HCT116 (cell line): ENCODE measurements at regions not wholly inside any gene's neighbourhood (a gene's known extent, or its start where the extent isn't known, plus 50 kb on each side); places are given as distances from the start of the nearest gene placed in this dataset.

Experiments
- ATAC-seq: fragments of 200-7000 bp; cut with Tn5 transposase; 2 replicates; pipeline ENCODE4 v1.9.1; 2020; ENCODE audit warnings: mild to moderate bottlenecking, moderate library complexity
- BruUV-seq: library from RNA; stranded (reverse); fragments of 400-500 nt; replicated peaks from 2 replicates; lab custom pipeline; 2021; lab: Mats Ljungman, UMichigan
- CTCF ChIA-PET: fragments of 300-600 bp; sonication (Branson Sonifier 250); formaldehyde crosslinking; loops from one replicate; lab custom pipeline; 2021; ENCODE audit warnings: antibody characterized with exemption; lab: Charles Lee
- POLR2A ChIA-PET: fragments of 300-600, 350-600 bp; sonication (Branson Sonifier 250); formaldehyde crosslinking; loops from one replicate; lab custom pipeline; 2021; ENCODE audit warnings: antibody characterized with exemption; lab: Charles Lee
- RAD21 ChIA-PET, 2 experiments: fragments of 300-600 bp; sonication (Branson Sonifier 250); formaldehyde crosslinking; loops; one replicate each; lab custom pipeline; 2023; ENCODE audit warnings: low total read pairs in 2 of 2; ENCODE audit not compliant: uncharacterized antibody in 2 of 2, unreplicated experiment in 2 of 2, low non-redundant PET in 1 of 2; lab: Charles Lee
- DNase-seq: peaks from one replicate; pipeline ENCODE4 v3.0.0-alpha.2; 2010; ENCODE audit warnings: low read depth, low spot score
- H2AFZ ChIP-seq: fragments of 200-600 bp; shearing (Covaris generic), sonication (generic); 2 replicates; pipeline ENCODE4 v1.6.1; 2017; ENCODE audit warnings: low read depth, mixed run types, mixed read lengths, antibody characterized with exemption, low read length; ENCODE audit not compliant: poor library complexity, severe bottlenecking
- H3K27ac ChIP-seq: 2 replicates; pipeline ENCODE4 v1.5.1; 2012; ENCODE audit warnings: low read depth, low read length
- H3K27me3 ChIP-seq: fragments of 200-600 bp; sonication (generic); 2 replicates; pipeline ENCODE4 v1.6.1; 2016; ENCODE audit warnings: mixed run types, low read length, mixed read lengths; ENCODE audit not compliant: insufficient read depth
- H3K36me3 ChIP-seq, 2 experiments: fragments of 200-500 bp in 1 of 2; fragments of 200-600 bp in 1 of 2; sonication (Bioruptor generic) in 1 of 2; sonication (generic) in 1 of 2; 2 replicates each; pipeline versions ENCODE4 v1.5.1 to v1.6.1; 2014 to 2016; ENCODE audit warnings: low read length in 2 of 2, inconsistent platforms in 1 of 2, mixed read lengths in 1 of 2, mixed run types in 1 of 2; ENCODE audit not compliant: insufficient read depth in 2 of 2, control insufficient read depth in 1 of 2
- H3K4me1 ChIP-seq, 2 experiments: fragments of 200-600 bp in 1 of 2; sonication (generic) in 1 of 2; 2 replicates each; pipeline versions ENCODE4 v1.5.1 to v1.6.1; 2012 to 2017; ENCODE audit warnings: low read length in 2 of 2, inconsistent platforms in 1 of 2, mild to moderate bottlenecking in 1 of 2, mixed read lengths in 1 of 2, mixed run types in 1 of 2, moderate library complexity in 1 of 2; ENCODE audit not compliant: insufficient read depth in 2 of 2, control insufficient read depth in 1 of 2
- H3K4me2 ChIP-seq: fragments of 200-600 bp; sonication (generic); 2 replicates; pipeline ENCODE4 v1.6.1; 2017; ENCODE audit warnings: mixed run types, low read length, mixed read lengths
- H3K4me3 ChIP-seq, 2 experiments: fragments of 200-600 bp in 1 of 2; sonication (generic) in 1 of 2; replicated peaks in 1 of 2; 2 replicates each; pipeline ENCODE4 v1.5.1; 2011 to 2016; ENCODE audit warnings: low read length in 2 of 2, control low read depth in 1 of 2, low read depth in 1 of 2, mild to moderate bottlenecking in 1 of 2, mixed read lengths in 1 of 2, mixed run types in 1 of 2
- H3K79me2 ChIP-seq: fragments of 200-600 bp; sonication (generic); 2 replicates; pipeline ENCODE4 v1.6.1; 2017; ENCODE audit warnings: mild to moderate bottlenecking, mixed run types, low read length, moderate library complexity, mixed read lengths; ENCODE audit not compliant: insufficient read depth
- H3K9ac ChIP-seq: fragments of 200-600 bp; sonication (generic); 2 replicates; pipeline ENCODE4 v1.6.1; 2016; ENCODE audit warnings: low read length, mixed read lengths
- H3K9me2 ChIP-seq: fragments of 200-600 bp; sonication (generic), shearing (Covaris generic); 2 replicates; pipeline ENCODE4 v1.6.1; 2017; ENCODE audit warnings: mixed run types, mild to moderate bottlenecking, moderate library complexity; ENCODE audit not compliant: insufficient read depth
- H3K9me3 ChIP-seq, 2 experiments: fragments of 200-500 bp in 1 of 2; fragments of 200-600 bp in 1 of 2; sonication (Bioruptor generic) in 1 of 2; sonication (generic) in 1 of 2; 2 replicates each; pipeline ENCODE4 v1.6.1; 2014 to 2017; ENCODE audit warnings: low read length in 2 of 2, mixed read lengths in 2 of 2, inconsistent platforms in 1 of 2, low read depth in 1 of 2, mild to moderate bottlenecking in 1 of 2, mixed run types in 1 of 2, moderate library complexity in 1 of 2; ENCODE audit not compliant: control insufficient read depth in 1 of 2, insufficient read depth in 1 of 2
- H4K20me1 ChIP-seq: fragments of 200-600 bp; sonication (generic), shearing (Covaris generic); 2 replicates; pipeline ENCODE4 v1.6.1; 2017; ENCODE audit warnings: mixed run types, mild to moderate bottlenecking, moderate library complexity; ENCODE audit not compliant: insufficient read depth
- ATF3 ChIP-seq: IDR thresholded peaks from 2 replicates; pipeline ENCODE4 v1.6.1; 2012
- CTCF ChIP-seq, 3 experiments: fragments of 200-600 bp in 1 of 3; sonication (generic) in 1 of 3; IDR thresholded peaks in 2 of 3; conservative IDR thresholded peaks in 1 of 3; 2 replicates each; pipeline ENCODE4 v1.5.1; 2012 to 2017; ENCODE audit warnings: low read depth in 2 of 3, low read length in 2 of 3, antibody characterized with exemption in 1 of 3, borderline replicate concordance in 1 of 3, control low read depth in 1 of 3, mild to moderate bottlenecking in 1 of 3, mixed read lengths in 1 of 3, mixed run types in 1 of 3, moderate library complexity in 1 of 3; ENCODE audit not compliant: insufficient read depth in 1 of 3
- ELF1 ChIP-seq: IDR thresholded peaks from 2 replicates; pipeline ENCODE4 v1.6.1; 2012; ENCODE audit warnings: low read depth, borderline replicate concordance
- POLR2A ChIP-seq: IDR thresholded peaks from 2 replicates; pipeline ENCODE4 v1.7.0; 2011; ENCODE audit warnings: borderline replicate concordance; ENCODE audit not compliant: insufficient read depth, insufficient read length; ENCODE audit errors: extremely low read depth
- POLR2AphosphoS5 ChIP-seq: IDR thresholded peaks from 2 replicates; pipeline ENCODE4 v1.6.1; 2011; ENCODE audit warnings: mild to moderate bottlenecking, low read depth, low read length, moderate library complexity
- REST ChIP-seq: IDR thresholded peaks from 2 replicates; pipeline ENCODE4 v1.6.1; 2012; ENCODE audit warnings: low read depth
- SP1 ChIP-seq: IDR thresholded peaks from 2 replicates; pipeline ENCODE4 v1.6.1; 2012; ENCODE audit warnings: low read depth
- intact Hi-C: fragments of 100-400 bp; cut with micrococcal nuclease; formaldehyde crosslinking; loops from 2 replicates; pipeline ENCODE4 v1.10.0; 2022

GRCh38 chr7:68206946-68207485 is 1210.4 kb downstream of the TYW1 start:
- ChIA-PET RAD21 (no interaction called here), POLR2A (no interaction called here), CTCF (no interaction called here)
- no peaks in the 10 kb centered on the region for H3K4me1 ChIP-seq
- no peak overlapping the region for H3K4me3 ChIP-seq
- no peaks in the 10 kb centered on the region for H3K79me2 ChIP-seq
- no peak overlapping the region for H3K27ac ChIP-seq
- no peak for DNase-seq
- H2AFZ ChIP-seq: no peak overlapping the region
- H4K20me1 ChIP-seq: no peaks in the 10 kb centered on the region
- H3K9me2 ChIP-seq: no peaks in the 10 kb centered on the region
- no peak for ATAC-seq
- TF ChIP-seq ELF1 (no peak), POLR2AphosphoS5 (no peak), REST (no peak), SP1 (no peak), POLR2A (no peak), ATF3 (no peak), CTCF (IDR thresholded peaks at IDR 0.05 in 2 of 3, conservative IDR thresholded peaks at IDR 0.05 in 1 of 3; ENCODE audit: borderline replicate concordance in 1 of 3, insufficient read depth in 1 of 3, low read depth in 2 of 3, low read length in 2 of 3) (no peak)
- intact Hi-C loops: no loop called here
- H3K4me2 ChIP-seq: no peak overlapping the region
- no peaks in the 10 kb centered on the region for H3K36me3 ChIP-seq
- no TSS peak for BruUV-seq
- H3K9ac ChIP-seq: no peak overlapping the region
- no peaks in the 10 kb centered on the region for H3K27me3 ChIP-seq
- peaks cover 0 to 5% of the 10 kb centered on the region in 2 experiments; a peak in 2 of 4 replicates for H3K9me3 ChIP-seq
